ENCODE measurements at regions not wholly inside any gene's neighbourhood (a gene's known extent, or its start where the extent isn't known, plus 50 kb on each side); places are given as distances from the start of the nearest gene placed in this dataset.
A peak's percentile ranks its signal among the peaks of the same experiment; 100 is the strongest.

DNA sequence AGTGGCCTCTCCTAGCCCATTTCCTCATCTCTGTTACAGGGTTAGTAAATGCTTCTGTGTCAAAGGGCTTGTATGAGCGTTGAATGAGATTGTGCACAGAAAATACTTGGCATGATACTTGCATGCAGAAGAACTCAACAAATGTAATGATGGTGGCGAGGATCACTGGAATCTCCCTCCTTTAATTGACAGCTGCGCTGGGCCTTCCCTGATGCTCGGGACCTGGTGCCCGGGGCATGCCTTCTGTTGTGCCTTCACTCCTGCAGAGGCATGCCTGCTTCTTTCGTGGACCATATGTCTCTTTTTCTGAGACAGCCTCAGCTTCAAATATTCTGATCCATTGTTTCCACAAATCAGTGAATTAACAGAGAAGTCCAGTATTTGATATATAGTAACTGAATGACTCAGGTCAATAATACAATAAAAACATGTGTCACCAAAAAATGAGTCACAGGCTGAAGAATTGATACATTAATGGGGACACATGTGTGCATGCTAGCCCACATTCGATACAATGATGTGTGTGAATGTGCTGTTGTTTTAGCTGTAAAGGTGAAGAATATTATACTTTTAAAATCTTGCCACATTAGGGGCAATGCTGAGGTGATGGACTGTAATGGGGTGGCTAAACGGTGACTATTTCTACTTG is 243.3 kb upstream of the TBL1XR1 start:
- dilution Hi-C loops (cut with MboI; ENCODE audit: extremely low pct_ligation_motif_present, low sequenced_read_pairs): no loop called here
- Histone ChIP-seq H3K9me1 (replicated peaks; ENCODE audit: control insufficient read depth, extremely low read depth, insufficient read depth, low read length) (no peaks in the 10 kb centered on the region), H3K36me3 (ENCODE audit: control insufficient read depth in 2 of 2, extremely low read depth in 1 of 2, insufficient read depth in 2 of 2, low read length in 2 of 2) (no peaks in the 10 kb centered on the region), H3K79me2 (ENCODE audit: control insufficient read depth, insufficient read depth, low read length) (no peaks in the 10 kb centered on the region), H3K4me1 (ENCODE audit: control insufficient read depth, extremely low read depth, insufficient read depth, low read length) (peaks cover 4% of the 10 kb centered on the region), H4K20me1 (replicated peaks; ENCODE audit: control insufficient read depth, extremely low read depth, insufficient read depth, low read length) (no peaks in the 10 kb centered on the region), H3K9ac (replicated peaks; ENCODE audit: extremely low read depth, insufficient read depth, low read length) (no peak overlapping the region), H3K9me3 (replicated peaks; ENCODE audit: control insufficient read depth, insufficient read depth, low read length) (no peaks in the 10 kb centered on the region), H3K4me2 (ENCODE audit: insufficient read depth, low read length) (no peak overlapping the region), H3K27ac (ENCODE audit: insufficient read depth, low read depth, low read length) (no peak overlapping the region), H3K27me3 (ENCODE audit: control insufficient read depth in 2 of 2, insufficient read depth in 2 of 2, low read length in 2 of 2) (no peaks in the 10 kb centered on the region), H2AFZ (ENCODE audit: low read depth, low read length) (no peak overlapping the region), H3K4me3 (replicated peaks in 1 of 3; ENCODE audit: insufficient read depth in 1 of 3, low read depth in 1 of 3, low read length in 3 of 3) (no peak overlapping the region)
- no TSS peak for BruUV-seq (replicated peaks)
- CTCF ChIA-PET: no interaction called here
- DNase-seq (ENCODE audit: low read depth, low spot score) (peak; percentile 13), FAIRE-seq (peak; percentile 64)
- TF ChIP-seq, protein P1, sequence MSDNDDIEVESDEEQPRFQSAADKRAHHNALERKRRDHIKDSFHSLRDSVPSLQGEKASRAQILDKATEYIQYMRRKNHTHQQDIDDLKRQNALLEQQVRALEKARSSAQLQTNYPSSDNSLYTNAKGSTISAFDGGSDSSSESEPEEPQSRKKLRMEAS (IDR thresholded peaks at IDR 0.05; ENCODE audit: insufficient read depth, insufficient read length): no peak
- TF ChIP-seq GATA2 (IDR thresholded peaks at IDR 0.05; ENCODE audit: insufficient read depth, insufficient read length, low read depth, low read length): no peak
- TF ChIP-seq JUN (IDR thresholded peaks at IDR 0.05; ENCODE audit: borderline replicate concordance, insufficient read depth, insufficient read length, low read depth): peak; percentile 79
- TF ChIP-seq MYC (IDR thresholded peaks at IDR 0.05; ENCODE audit: low read depth, low read length): no peak
- no peak for TF ChIP-seq POLR2A (IDR thresholded peaks at IDR 0.05; ENCODE audit: low read depth, low read length)
- TF ChIP-seq FOS (IDR thresholded peaks at IDR 0.05; ENCODE audit: borderline replicate concordance, insufficient read depth, low read length): peak; percentile 68
- TF ChIP-seq, protein P2, sequence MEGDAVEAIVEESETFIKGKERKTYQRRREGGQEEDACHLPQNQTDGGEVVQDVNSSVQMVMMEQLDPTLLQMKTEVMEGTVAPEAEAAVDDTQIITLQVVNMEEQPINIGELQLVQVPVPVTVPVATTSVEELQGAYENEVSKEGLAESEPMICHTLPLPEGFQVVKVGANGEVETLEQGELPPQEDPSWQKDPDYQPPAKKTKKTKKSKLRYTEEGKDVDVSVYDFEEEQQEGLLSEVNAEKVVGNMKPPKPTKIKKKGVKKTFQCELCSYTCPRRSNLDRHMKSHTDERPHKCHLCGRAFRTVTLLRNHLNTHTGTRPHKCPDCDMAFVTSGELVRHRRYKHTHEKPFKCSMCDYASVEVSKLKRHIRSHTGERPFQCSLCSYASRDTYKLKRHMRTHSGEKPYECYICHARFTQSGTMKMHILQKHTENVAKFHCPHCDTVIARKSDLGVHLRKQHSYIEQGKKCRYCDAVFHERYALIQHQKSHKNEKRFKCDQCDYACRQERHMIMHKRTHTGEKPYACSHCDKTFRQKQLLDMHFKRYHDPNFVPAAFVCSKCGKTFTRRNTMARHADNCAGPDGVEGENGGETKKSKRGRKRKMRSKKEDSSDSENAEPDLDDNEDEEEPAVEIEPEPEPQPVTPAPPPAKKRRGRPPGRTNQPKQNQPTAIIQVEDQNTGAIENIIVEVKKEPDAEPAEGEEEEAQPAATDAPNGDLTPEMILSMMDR (IDR thresholded peaks at IDR 0.05; ENCODE audit: extremely low read depth in 1 of 2, insufficient read depth in 1 of 2, low read depth in 1 of 2, low read length in 2 of 2): no peak
- no peak for TF ChIP-seq POLR2AphosphoS5 (IDR thresholded peaks at IDR 0.05; ENCODE audit: insufficient read depth, low read depth, low read length)
- intact Hi-C loops (cut with micrococcal nuclease): loop anchor here (5.0 kb wide), 1 partner anchor 253 kb away; no protein-coding TSS in a partner anchor
- POLR2A ChIA-PET: no interaction called here
